Thoracic aorta (tissue), 2 donors: ENCODE measurements at regions not wholly inside any gene's neighbourhood (a gene's known extent, or its start where the extent isn't known, plus 50 kb on each side); places are given as distances from the start of the nearest gene placed in this dataset.

Experiments used
- ATAC-seq: fragments of 150-250 bp; one replicate; pipeline ENCODE4 v1.8.0; 2017; ENCODE audit warnings: low read depth; ENCODE audit not compliant: insufficient number of reproducible peaks, low FRiP score
- DNase-seq: peaks from one replicate; pipeline ENCODE4 v3.0.0-alpha.2; 2020; ENCODE audit warnings: low spot score
- H3K27ac ChIP-seq, 2 donors: fragments of 200-600 bp; sonication (generic); 1 replicate in 1 of 2; 2 replicates in 1 of 2; pipeline ENCODE4 v1.5.1; 2016; ENCODE audit warnings: mild to moderate bottlenecking in 2 of 2, moderate library complexity in 2 of 2
- H3K27me3 ChIP-seq: fragments of 200-600 bp; sonication (generic); replicated peaks from 2 replicates; pipeline ENCODE4 v1.6.0; 2016; ENCODE audit warnings: mild to moderate bottlenecking; ENCODE audit not compliant: insufficient read depth
- H3K36me3 ChIP-seq: fragments of 200-600 bp; sonication (generic); one replicate; pipeline ENCODE4 v1.5.1; 2016
- H3K4me1 ChIP-seq, 2 donors: fragments of 200-600 bp; sonication (generic); 1 replicate in 1 of 2; 2 replicates in 1 of 2; pipeline versions ENCODE4 v1.5.1 to v1.6.0; 2016; ENCODE audit warnings: low read depth in 2 of 2, mild to moderate bottlenecking in 1 of 2; ENCODE audit not compliant: control insufficient read depth in 1 of 2
- H3K4me3 ChIP-seq: fragments of 200-600 bp; sonication (generic); 2 replicates; pipeline ENCODE4 v1.5.1; 2016; ENCODE audit warnings: mild to moderate bottlenecking
- H3K9me3 ChIP-seq: fragments of 200-600 bp; sonication (generic); 2 replicates; pipeline ENCODE4 v1.5.1; 2016
- TF ChIP-seq, protein P1 (sequence below): fragments of 200-600 bp; sonication (generic); IDR thresholded peaks from one replicate; pipeline ENCODE4 v1.5.1; 2019; ENCODE audit warnings: antibody characterized with exemption

DNA sequence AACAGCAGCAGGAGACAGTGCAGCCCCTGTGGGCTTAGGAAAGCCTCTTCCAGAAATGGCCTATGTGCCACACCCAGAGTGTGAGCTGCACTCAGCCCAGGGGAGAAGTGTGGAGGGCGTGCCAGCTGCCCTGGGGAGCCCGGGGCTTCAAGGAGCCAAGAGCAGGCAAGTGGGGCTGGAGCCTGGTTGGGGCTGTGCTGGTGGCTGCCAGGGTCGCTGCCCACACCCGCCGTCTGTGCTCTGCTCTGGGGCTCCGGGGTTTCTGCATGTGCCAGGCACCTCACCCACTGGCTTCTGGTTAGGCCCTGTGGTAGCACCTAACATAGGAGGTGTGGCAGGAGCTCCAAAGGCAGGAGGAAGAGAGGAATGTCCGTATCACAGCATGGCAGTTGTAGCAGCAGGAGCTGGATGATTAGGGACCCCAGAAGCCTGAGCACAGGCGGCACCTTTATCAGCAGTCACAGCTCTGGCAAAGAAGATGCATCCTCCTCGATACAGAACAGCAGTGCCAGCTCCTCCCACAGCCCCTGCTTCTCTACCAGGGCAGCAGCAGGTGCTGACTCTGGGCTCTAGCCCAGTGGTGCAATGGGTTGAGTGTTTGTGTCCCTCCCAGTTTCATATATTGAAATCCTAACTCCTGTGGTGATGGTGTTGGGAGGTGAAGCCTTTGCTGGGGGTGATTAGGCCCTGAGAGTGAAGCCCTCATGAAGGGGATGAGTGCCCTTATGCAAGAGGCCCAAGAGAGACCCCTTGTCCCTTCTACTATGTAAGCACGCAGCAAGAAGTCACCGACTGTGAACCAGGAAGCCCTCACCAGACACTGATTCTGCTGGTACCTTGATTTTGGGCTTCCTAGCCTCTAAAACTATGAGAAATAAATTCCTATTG lies 70.0 kb upstream of the KLF13 start:
- no peak for ATAC-seq
- TF ChIP-seq, protein P1, sequence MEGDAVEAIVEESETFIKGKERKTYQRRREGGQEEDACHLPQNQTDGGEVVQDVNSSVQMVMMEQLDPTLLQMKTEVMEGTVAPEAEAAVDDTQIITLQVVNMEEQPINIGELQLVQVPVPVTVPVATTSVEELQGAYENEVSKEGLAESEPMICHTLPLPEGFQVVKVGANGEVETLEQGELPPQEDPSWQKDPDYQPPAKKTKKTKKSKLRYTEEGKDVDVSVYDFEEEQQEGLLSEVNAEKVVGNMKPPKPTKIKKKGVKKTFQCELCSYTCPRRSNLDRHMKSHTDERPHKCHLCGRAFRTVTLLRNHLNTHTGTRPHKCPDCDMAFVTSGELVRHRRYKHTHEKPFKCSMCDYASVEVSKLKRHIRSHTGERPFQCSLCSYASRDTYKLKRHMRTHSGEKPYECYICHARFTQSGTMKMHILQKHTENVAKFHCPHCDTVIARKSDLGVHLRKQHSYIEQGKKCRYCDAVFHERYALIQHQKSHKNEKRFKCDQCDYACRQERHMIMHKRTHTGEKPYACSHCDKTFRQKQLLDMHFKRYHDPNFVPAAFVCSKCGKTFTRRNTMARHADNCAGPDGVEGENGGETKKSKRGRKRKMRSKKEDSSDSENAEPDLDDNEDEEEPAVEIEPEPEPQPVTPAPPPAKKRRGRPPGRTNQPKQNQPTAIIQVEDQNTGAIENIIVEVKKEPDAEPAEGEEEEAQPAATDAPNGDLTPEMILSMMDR = no peak
- H3K27me3 ChIP-seq = no peaks in the 10 kb centered on the region
- H3K27ac ChIP-seq = no peak overlapping the region
- no peak for DNase-seq
- no peaks in the 10 kb centered on the region for H3K9me3 ChIP-seq
- peaks cover 10 to 20% of the 10 kb centered on the region in 2 donors for H3K4me1 ChIP-seq
- H3K36me3 ChIP-seq = no peaks in the 10 kb centered on the region
- H3K4me3 ChIP-seq = no peak overlapping the region

DNA sequence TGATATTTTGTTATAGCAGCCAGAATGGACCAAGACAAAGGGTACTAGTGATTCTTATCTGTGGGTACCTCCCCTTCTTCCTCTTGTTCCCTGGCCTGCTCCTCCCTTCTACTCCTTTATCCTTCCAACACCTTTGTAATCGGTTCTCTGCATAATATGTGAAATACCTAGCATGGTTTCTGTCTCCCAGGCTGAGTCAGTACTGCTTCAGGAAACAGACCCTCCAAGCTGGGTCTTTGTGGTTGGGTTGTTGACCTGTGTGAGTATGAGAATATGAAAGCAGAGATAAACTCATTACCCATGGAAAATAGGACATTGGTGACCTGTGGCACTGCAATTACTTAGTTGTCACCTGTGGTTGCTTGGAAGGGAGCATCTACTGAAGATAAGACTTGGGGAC lies 69.3 kb upstream of the KLF13 start:
- no peak for DNase-seq
- Histone ChIP-seq H3K36me3 (no peaks in the 10 kb centered on the region), H3K27ac (no peak overlapping the region), H3K4me1 (peaks cover 10 to 20% of the 10 kb centered on the region in 2 donors), H3K4me3 (no peak overlapping the region), H3K27me3 (no peaks in the 10 kb centered on the region), H3K9me3 (no peaks in the 10 kb centered on the region)
- ATAC-seq = no peak
- TF ChIP-seq, protein P1 = no peak

DNA sequence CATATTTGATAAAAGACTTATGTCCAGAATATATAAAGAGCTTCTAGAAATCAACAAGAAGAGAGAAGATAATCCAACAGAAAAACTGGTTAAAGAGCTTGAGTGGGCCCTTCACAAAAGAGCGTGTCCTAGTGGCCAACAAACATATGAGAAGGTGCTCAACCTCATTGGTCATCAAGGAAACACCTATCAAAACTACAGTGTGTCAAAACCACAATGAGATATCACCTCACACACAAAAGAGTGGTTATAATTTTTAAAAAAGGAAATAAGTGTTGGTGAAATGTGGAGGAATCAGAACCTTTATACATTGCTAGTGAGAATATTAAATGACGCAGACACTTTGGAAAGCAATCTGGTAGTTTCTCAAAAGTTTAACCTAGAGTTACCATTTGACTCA lies 68.4 kb upstream of the KLF13 start:
- Histone ChIP-seq H3K27ac (no peak overlapping the region), H3K9me3 (no peaks in the 10 kb centered on the region), H3K36me3 (no peaks in the 10 kb centered on the region), H3K27me3 (no peaks in the 10 kb centered on the region), H3K4me3 (no peak overlapping the region), H3K4me1 (peaks cover 10 to 20% of the 10 kb centered on the region in 2 donors)
- ATAC-seq (no peak), DNase-seq (no peak)
- TF ChIP-seq, protein P1 = no peak

DNA sequence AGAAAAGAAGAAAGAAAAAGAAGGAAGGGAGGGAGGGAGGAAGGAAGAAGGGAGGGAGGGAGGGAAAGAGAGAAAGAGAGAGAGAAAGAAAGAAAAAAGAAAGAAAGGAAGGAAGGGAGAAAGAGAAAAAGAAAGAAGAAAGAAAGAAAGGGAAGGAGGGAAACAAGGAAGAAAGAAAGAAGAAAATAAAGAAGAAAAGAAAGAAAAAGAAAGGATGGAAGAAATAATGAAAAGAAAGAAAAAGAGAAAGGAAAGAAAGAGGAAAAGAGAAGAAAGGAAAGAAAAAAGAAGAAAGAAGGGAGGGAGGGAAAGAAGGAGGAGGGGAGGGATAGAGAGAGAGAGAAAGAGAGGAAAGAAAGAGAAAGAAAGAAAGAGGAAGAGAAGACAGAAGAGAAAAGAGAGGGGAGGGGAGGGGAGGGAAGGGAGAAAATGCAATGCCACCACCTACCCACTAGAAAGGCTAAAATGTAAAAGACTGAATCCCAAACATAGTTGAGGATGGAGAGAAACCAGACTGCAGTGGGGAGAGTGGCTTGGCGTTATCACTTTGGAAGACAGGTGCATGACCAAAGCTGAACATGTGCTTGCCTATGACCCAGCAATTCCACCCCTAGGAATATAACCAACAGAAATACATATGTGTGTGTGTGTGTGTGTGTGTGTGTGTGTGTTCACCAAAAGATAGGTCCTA lies 66.9 kb upstream of the KLF13 start:
- ATAC-seq = no peak
- no peak for DNase-seq
- no peaks in the 10 kb centered on the region for H3K27me3 ChIP-seq
- H3K9me3 ChIP-seq = no peaks in the 10 kb centered on the region
- H3K36me3 ChIP-seq = no peaks in the 10 kb centered on the region
- TF ChIP-seq, protein P1 = no peak
- peaks cover 14 to 16% of the 10 kb centered on the region in 2 donors for H3K4me1 ChIP-seq
- H3K4me3 ChIP-seq = no peak overlapping the region
- H3K27ac ChIP-seq = no peak overlapping the region

DNA sequence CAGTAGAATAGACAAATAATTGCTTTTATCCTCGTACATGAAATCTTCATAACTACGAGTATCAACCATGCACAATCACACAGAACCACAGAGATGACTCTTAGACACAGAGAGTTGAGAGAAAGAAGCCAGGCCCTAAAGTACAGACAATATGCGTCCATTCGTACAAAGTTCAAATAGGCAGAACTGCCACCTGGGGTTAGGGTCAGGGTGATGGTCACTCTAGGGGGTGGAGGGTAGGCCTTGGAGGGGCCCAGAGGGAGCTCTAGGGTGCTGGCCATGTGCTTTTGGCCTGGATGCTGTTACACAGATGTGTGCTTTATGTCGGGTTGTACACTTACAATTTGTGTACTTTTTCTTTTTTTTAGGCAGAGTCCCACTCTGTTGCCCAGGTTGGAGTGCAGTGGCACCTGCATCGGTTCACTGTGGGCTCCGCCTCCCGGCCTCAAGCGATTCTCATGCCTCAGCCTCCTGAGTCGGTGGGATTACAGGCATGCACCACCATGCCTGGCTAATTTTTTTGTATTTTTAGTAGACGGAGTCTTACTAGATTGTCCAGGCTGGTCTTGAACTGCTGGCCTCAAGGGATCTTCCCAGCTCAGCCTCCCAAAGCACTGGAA lies 65.9 kb upstream of the KLF13 start:
- Histone ChIP-seq H3K36me3 (no peaks in the 10 kb centered on the region), H3K4me1 (peaks cover 6 to 7% of the 10 kb centered on the region in 2 donors), H3K27me3 (no peaks in the 10 kb centered on the region), H3K4me3 (no peak overlapping the region), H3K9me3 (no peaks in the 10 kb centered on the region), H3K27ac (no peak overlapping the region)
- DNase-seq = no peak
- ATAC-seq = no peak
- TF ChIP-seq, protein P1 = no peak
